ENCODE measurements at regions not wholly inside any gene's neighbourhood (a gene's known extent, or its start where the extent isn't known, plus 50 kb on each side); places are given as distances from the start of the nearest gene placed in this dataset.

DNA sequence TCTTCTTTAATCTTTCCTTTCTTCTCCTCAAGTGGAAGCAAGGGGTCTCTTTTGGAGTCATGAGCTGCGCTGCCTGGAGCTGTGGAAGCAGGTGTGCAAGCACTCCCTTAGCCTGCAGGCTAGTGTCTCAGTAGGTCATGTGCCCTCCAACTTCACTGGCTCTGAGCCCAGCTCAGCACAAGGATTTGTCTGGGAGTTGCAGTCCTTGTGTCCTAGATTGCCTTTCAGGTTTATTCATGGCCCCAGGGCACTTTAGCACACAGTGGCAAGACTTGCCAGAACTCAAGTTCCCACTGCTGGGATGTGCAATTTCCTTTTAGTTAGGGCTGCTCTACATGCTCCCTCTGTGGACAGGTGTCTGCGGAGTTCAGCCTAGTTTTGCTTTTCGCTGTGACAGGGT is 211.7 kb downstream of the LIG4 start:
- H3K27ac ChIP-seq (ENCODE audit: insufficient read depth, low read depth, low read length) = no peak overlapping the region
- no peaks in the 10 kb centered on the region for H3K4me1 ChIP-seq (ENCODE audit: control insufficient read depth, extremely low read depth, insufficient read depth, low read length)
- no peaks in the 10 kb centered on the region for H3K79me2 ChIP-seq (ENCODE audit: control insufficient read depth, insufficient read depth, low read length)
- H4K20me1 ChIP-seq (replicated peaks; ENCODE audit: control insufficient read depth, extremely low read depth, insufficient read depth, low read length) = no peaks in the 10 kb centered on the region
- no peak overlapping the region for H3K4me3 ChIP-seq (replicated peaks in 1 of 3; ENCODE audit: insufficient read depth in 1 of 3, low read depth in 1 of 3, low read length in 3 of 3)
- no peaks in the 10 kb centered on the region for H3K9me3 ChIP-seq (replicated peaks; ENCODE audit: control insufficient read depth, insufficient read depth, low read length)
- no peak overlapping the region for H2AFZ ChIP-seq (ENCODE audit: low read depth, low read length)
- H3K9me1 ChIP-seq (replicated peaks; ENCODE audit: control insufficient read depth, extremely low read depth, insufficient read depth, low read length) = no peaks in the 10 kb centered on the region
- intact Hi-C loops (cut with micrococcal nuclease) (no loop called here), dilution Hi-C loops (cut with MboI; ENCODE audit: extremely low pct_ligation_motif_present, low sequenced_read_pairs) (no loop called here)
- FAIRE-seq = no peak
- H3K9ac ChIP-seq (replicated peaks; ENCODE audit: extremely low read depth, insufficient read depth, low read length) = no peak overlapping the region
- TF ChIP-seq EZH2 (IDR thresholded peaks at IDR 0.05; ENCODE audit: borderline replicate concordance, low read depth, low read length, severe bottlenecking) = no peak
- no peak for TF ChIP-seq MAX (IDR thresholded peaks at IDR 0.05; ENCODE audit: insufficient read depth, insufficient read length)
- TF ChIP-seq, protein P1, sequence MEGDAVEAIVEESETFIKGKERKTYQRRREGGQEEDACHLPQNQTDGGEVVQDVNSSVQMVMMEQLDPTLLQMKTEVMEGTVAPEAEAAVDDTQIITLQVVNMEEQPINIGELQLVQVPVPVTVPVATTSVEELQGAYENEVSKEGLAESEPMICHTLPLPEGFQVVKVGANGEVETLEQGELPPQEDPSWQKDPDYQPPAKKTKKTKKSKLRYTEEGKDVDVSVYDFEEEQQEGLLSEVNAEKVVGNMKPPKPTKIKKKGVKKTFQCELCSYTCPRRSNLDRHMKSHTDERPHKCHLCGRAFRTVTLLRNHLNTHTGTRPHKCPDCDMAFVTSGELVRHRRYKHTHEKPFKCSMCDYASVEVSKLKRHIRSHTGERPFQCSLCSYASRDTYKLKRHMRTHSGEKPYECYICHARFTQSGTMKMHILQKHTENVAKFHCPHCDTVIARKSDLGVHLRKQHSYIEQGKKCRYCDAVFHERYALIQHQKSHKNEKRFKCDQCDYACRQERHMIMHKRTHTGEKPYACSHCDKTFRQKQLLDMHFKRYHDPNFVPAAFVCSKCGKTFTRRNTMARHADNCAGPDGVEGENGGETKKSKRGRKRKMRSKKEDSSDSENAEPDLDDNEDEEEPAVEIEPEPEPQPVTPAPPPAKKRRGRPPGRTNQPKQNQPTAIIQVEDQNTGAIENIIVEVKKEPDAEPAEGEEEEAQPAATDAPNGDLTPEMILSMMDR (IDR thresholded peaks at IDR 0.05; ENCODE audit: extremely low read depth in 1 of 2, insufficient read depth in 1 of 2, low read depth in 1 of 2, low read length in 2 of 2) = no peak
- no peak for TF ChIP-seq GATA2 (IDR thresholded peaks at IDR 0.05; ENCODE audit: insufficient read depth, insufficient read length, low read depth, low read length)
- no peak for TF ChIP-seq JUN (IDR thresholded peaks at IDR 0.05; ENCODE audit: borderline replicate concordance, insufficient read depth, insufficient read length, low read depth)
- TF ChIP-seq FOS (IDR thresholded peaks at IDR 0.05; ENCODE audit: borderline replicate concordance, insufficient read depth, low read length) = no peak
- no peak for TF ChIP-seq POLR2A (IDR thresholded peaks at IDR 0.05; ENCODE audit: low read depth, low read length)
- no peak for TF ChIP-seq MYC (IDR thresholded peaks at IDR 0.05; ENCODE audit: low read depth, low read length)
- H3K27me3 ChIP-seq (ENCODE audit: control insufficient read depth in 2 of 2, insufficient read depth in 2 of 2, low read length in 2 of 2) = no peaks in the 10 kb centered on the region
- ChIA-PET CTCF (no interaction called here), POLR2A (no interaction called here)
- DNase-seq (ENCODE audit: low read depth, low spot score) = no peak
- no TSS peak for BruUV-seq (replicated peaks)
- no peak overlapping the region for H3K4me2 ChIP-seq (ENCODE audit: insufficient read depth, low read length)
- no peaks in the 10 kb centered on the region for H3K36me3 ChIP-seq (ENCODE audit: control insufficient read depth in 2 of 2, extremely low read depth in 1 of 2, insufficient read depth in 2 of 2, low read length in 2 of 2)
